ENCODE measurements at regions not wholly inside any gene's neighbourhood (a gene's known extent, or its start where the extent isn't known, plus 50 kb on each side); places are given as distances from the start of the nearest gene placed in this dataset.
"Not testable (repeated sequence)": the region's sequence is repeated elsewhere in the genome, so short reads cannot be mapped to it uniquely, and the experiment has no call there.

- DNase-seq: no peak
These were observed 118.4 kb upstream of the CACUL1 start for GRCh38 chr10:118873091-118873737.

- no peak for DNase-seq
These were observed 119.0 kb upstream of the CACUL1 start for GRCh38 chr10:118873738-118874105.

GRCh38 chr10:118874171-118874570 lies 119.4 kb upstream of the CACUL1 start:
- no peak for DNase-seq

- DNase-seq: no peak
These were observed 120.3 kb upstream of the CACUL1 start for GRCh38 chr10:118875087-118875486.

GRCh38 chr10:118882741-118883140 lies 128.0 kb upstream of the CACUL1 start:
- no peak for DNase-seq

GRCh38 chr10:118892255-118892654 lies 137.3 kb upstream of the NANOS1 start:
- DNase-seq: no peak

GRCh38 chr10:118894891-118895290 lies 134.6 kb upstream of the NANOS1 start:
- DNase-seq: not testable (repeated sequence)

GRCh38 chr10:118900617-118901016 lies 128.9 kb upstream of the NANOS1 start:
- DNase-seq: no peak

DNA sequence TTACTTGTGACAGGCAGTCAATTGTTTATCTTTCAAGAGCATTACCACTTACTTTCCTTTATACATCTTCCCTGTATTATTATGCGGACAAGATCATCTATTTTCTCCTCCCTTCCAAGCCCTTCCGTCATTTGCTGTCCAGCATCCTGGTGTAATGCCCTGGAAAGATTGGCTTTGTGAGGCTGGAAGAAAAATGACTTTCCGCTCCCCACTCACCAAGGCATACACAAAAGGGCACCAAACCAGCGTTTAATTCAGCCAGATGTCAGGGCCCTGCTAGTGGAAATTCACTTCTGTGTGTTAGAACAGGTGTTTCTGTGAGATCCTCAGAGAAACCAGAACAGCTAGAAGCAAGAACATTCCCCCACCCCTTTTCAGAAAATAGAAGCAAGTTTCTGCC lies 128.1 kb upstream of the NANOS1 start:
- DNase-seq: no peak

GRCh38 chr10:118901906-118902305 lies 127.6 kb upstream of the NANOS1 start:
- DNase-seq: no peak

- not testable (repeated sequence) for DNase-seq
These were observed 126.9 kb upstream of the NANOS1 start for GRCh38 chr10:118902656-118903055.

DNA sequence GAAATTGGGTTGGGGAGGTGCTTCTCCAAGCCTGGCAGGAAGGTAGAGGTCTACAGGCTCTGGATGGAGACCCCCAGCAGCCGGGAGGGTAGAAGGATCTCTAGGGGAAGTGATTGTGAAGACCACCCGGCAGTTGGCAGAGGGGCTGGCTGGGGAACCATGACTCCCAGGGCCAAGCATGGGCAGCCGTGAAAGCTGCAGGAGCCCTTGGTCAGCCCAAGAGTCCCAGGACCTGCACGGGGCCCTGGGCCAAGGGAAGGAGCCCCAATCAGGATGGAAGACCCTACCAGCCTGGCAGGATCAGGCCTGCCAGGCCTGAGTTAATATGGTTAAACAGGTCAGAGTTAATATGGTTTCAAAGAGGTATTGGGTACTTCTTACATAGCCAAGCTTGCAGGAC lies 126.3 kb upstream of the NANOS1 start:
- DNase-seq: no peak

GRCh38 chr10:118903691-118904090 lies 125.8 kb upstream of the NANOS1 start:
- no peak for DNase-seq

- DNase-seq: no peak
These were observed 125.2 kb upstream of the NANOS1 start for GRCh38 chr10:118904286-118904685.

DNA sequence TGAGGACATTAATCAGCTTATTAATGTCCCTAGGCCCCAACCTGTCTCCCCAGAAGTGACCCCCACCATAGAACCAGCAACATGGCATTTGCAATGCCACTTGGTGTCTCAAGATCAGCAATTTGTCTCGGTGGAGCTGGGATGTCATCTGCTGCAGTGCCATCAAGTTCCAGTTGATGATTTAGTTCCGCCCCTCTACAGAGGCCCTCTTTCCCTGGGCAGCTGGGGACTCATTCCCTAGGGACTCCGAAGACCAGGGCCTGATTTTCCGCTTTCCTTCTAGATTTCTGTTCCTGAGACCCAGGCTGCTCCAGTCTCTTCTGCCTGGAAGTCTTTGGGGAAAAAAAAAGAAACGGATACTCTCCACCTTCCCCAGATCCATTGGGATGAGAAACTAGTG lies 122.5 kb upstream of the NANOS1 start:
- no peak for DNase-seq

DNA sequence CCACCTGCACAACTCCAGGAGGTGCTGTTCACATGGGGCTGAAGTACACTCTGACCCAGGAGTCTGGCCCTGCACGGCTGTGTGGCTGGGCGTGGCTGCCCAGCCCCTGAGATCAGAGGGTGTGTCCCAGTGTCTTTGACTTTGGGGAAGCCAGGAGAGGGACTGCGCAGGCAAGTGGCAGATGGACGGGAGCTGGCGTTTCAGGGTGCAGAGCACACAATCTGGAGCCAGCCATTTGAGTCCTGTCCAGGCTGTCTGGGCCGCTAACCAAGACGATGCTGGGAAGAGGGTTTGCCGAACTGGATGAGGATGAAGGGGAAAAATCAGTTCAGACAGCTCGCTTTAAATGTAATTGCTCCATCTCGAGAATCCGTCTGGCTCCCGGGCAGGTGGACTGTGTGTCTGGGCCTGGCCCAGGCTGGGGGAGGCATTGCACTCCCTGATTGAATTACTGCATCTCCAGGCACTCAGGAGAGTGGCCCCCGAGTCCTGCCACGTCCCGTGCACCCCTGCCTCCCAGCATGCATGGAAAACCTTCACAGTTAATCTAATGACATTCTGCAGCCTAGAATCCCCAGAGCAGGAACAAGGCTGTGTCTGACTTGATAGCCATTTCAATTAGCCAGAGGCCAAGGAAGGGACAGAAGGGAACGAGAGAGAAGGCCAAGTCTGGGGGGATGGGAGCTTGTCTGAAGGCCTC lies 120.8 kb upstream of the NANOS1 start:
- no peak for DNase-seq

DNA sequence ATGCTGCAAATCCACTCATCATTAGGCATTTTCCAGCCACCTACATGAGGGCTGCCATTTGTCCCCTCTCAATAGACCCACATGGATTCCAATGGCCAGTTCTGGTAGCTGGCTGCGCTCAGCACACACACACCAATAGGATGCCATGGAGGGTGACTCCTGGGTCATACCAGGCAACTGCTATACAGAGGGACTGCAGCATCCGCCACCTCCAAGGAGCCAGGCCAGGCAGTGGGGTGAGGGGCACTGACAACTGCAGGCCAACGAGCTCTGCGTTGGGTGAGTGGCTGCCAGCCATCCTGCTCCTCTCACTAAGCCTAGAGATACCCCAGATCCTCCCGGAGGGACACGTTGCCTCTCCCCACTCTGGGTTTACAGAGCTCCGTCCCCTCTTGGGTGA lies 118.8 kb upstream of the NANOS1 start:
- no peak for DNase-seq

GRCh38 chr10:118911363-118911762 lies 118.2 kb upstream of the NANOS1 start:
- DNase-seq: no peak

- no peak for DNase-seq
These were observed 116.4 kb upstream of the NANOS1 start for GRCh38 chr10:118912961-118913600.

GRCh38 chr10:118913825-118914224 lies 115.7 kb upstream of the NANOS1 start:
- no peak for DNase-seq

- DNase-seq: no peak
These were observed 114.9 kb upstream of the NANOS1 start for GRCh38 chr10:118914629-118915028.

DNA sequence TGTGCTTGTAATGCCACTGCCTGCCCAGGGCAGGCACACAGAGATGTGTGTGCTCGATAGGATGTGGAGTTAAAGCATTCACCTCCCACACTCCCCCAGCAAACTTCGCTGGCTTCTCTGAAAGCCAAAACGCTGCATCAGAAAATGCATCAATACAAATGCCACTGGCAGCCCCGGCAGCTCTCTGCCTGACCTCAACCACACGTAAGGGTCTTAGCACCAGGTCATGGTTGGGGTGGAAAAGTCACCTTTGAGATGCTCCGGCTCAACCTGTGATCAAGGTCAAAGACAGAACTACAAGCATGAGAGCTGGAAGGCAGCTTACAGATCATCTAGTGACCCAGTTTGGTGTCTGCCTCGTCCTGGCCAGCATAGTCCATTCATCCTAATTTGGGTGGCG lies 114.4 kb upstream of the NANOS1 start:
- no peak for DNase-seq

DNA sequence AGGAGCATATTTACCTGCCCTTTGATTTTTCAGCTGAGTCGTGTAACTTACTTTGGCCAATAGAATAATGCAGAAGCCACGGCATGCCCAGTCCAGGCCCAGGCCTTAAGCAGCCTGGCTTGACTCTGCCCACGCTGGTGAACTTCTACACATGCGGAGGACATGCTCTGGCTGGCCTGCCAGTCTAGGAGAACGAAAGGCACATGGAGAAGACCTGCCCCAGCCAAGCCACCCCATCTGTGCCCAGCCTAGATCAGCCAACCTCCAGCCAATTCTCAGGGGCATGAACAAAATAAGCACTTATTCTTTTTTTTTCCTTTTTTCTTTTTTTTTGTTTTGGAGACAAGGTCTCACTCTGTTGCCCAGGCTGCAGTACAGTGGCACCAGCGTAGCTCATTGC lies 112.7 kb upstream of the NANOS1 start:
- no peak for DNase-seq

DNA sequence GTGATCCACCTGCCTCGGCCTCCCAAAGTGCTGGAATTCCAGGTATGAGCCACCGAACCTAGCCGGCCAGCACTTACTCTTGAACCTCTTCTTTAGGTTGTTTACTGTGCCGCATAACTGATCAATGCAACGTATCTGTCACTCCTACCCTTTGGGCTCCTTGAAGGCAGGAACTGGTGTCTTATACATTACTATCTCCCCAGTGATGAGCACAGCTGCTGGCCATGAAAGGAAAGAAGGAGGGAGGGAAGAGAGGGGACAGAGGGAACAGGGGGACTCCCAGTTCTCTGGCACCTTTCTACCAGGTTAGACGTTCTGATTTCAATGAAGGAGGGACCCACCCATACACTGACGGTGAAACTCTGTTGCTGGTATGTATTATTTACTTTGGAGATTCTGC lies 111.8 kb upstream of the NANOS1 start:
- no peak for DNase-seq

- DNase-seq: no peak
These were observed 111.4 kb upstream of the NANOS1 start for GRCh38 chr10:118918116-118918515.
